ENCODE measurements at regions not wholly inside any gene's neighbourhood (a gene's known extent, or its start where the extent isn't known, plus 50 kb on each side); places are given as distances from the start of the nearest gene placed in this dataset.

GRCh38 chr7:67866812-67867211 is 870.2 kb downstream of the TYW1 start:
- TF ChIP-seq POLR2A (IDR thresholded peaks at IDR 0.05) (no peak), CTCF (IDR thresholded peaks at IDR 0.05) (no peak), POLR2AphosphoS5 (IDR thresholded peaks at IDR 0.05) (no peak), EP300 (IDR thresholded peaks at IDR 0.05) (no peak)
